ENCODE measurements at regions not wholly inside any gene's neighbourhood (a gene's known extent, or its start where the extent isn't known, plus 50 kb on each side); places are given as distances from the start of the nearest gene placed in this dataset.

- no peak for TF ChIP-seq FOXP4 (CRISPR knock-in tag; IDR thresholded peaks at IDR 0.05)
- no peak for TF ChIP-seq CTCF (IDR thresholded peaks at IDR 0.05)
- TF ChIP-seq TEAD4 (CRISPR knock-in tag; IDR thresholded peaks at IDR 0.05): no peak
- TF ChIP-seq JUN (CRISPR knock-in tag; IDR thresholded peaks at IDR 0.05): no peak
- TF ChIP-seq USF1 (CRISPR knock-in tag; IDR thresholded peaks at IDR 0.05): no peak
- no peak for TF ChIP-seq CBFB (CRISPR knock-in tag; IDR thresholded peaks at IDR 0.05; ENCODE audit: low read depth)
- no peak for TF ChIP-seq TCF7 (CRISPR knock-in tag; IDR thresholded peaks at IDR 0.05; ENCODE audit: low read depth)
These were observed 195.3 kb downstream of the UTRN start for GRCh38 chr6:144480473-144480872.

All from WTC11 (cell line).